H9 (cell line): ENCODE measurements at regions not wholly inside any gene's neighbourhood (a gene's known extent, or its start where the extent isn't known, plus 50 kb on each side); places are given as distances from the start of the nearest gene placed in this dataset.

ENCODE experiments used
- DNase-seq: peaks from one replicate; pipeline ENCODE4 v3.0.0-alpha.2; 2017
- H2AFZ ChIP-seq: one replicate; pipeline ENCODE4 v1.6.1; 2013; ENCODE audit warnings: mild to moderate bottlenecking, low read length, control low read depth, moderate library complexity
- H2AK5ac ChIP-seq: 2 replicates; pipeline ENCODE4 v1.6.1; 2013; ENCODE audit warnings: low read length, control low read depth, mixed read lengths; ENCODE audit not compliant: insufficient read length
- H2BK120ac ChIP-seq: one replicate; pipeline ENCODE4 v1.6.1; 2013; ENCODE audit warnings: low read depth, mild to moderate bottlenecking, low read length, control low read depth, inconsistent platforms; ENCODE audit not compliant: poor library complexity, severe bottlenecking
- H2BK12ac ChIP-seq: 2 replicates; pipeline ENCODE4 v1.6.1; 2013; ENCODE audit warnings: low read length, control low read depth, mixed read lengths, low read depth; ENCODE audit not compliant: insufficient read length
- H2BK15ac ChIP-seq: 2 replicates; pipeline ENCODE4 v1.6.1; 2013; ENCODE audit warnings: low read depth, low read length, control low read depth
- H2BK20ac ChIP-seq: one replicate; pipeline ENCODE4 v1.6.1; 2013; ENCODE audit warnings: low read depth, mild to moderate bottlenecking, low read length, control low read depth, inconsistent platforms; ENCODE audit not compliant: poor library complexity, severe bottlenecking
- H2BK5ac ChIP-seq: 2 replicates; pipeline ENCODE4 v1.6.1; 2013; ENCODE audit warnings: low read length, control low read depth, mixed read lengths; ENCODE audit not compliant: insufficient read length
- H3K14ac ChIP-seq: 2 replicates; pipeline ENCODE4 v1.6.1; 2013; ENCODE audit warnings: low read length, control low read depth; ENCODE audit not compliant: insufficient read depth
- H3K18ac ChIP-seq: 2 replicates; pipeline ENCODE4 v1.6.1; 2013; ENCODE audit warnings: low read depth, mild to moderate bottlenecking, mixed read lengths, low read length, control low read depth; ENCODE audit not compliant: insufficient read length
- H3K23ac ChIP-seq: 2 replicates; pipeline ENCODE4 v1.6.1; 2013; ENCODE audit warnings: low read length, control low read depth, mixed read lengths, low read depth; ENCODE audit not compliant: insufficient read length
- H3K23me2 ChIP-seq: 2 replicates; pipeline ENCODE4 v1.6.1; 2013; ENCODE audit warnings: low read depth, mild to moderate bottlenecking, mixed read lengths, low read length, control low read depth; ENCODE audit not compliant: insufficient read length, poor library complexity, severe bottlenecking
- H3K27ac ChIP-seq: 2 replicates; pipeline ENCODE4 v1.5.1; 2013; ENCODE audit warnings: low read length, control low read depth, mixed read lengths, low read depth; ENCODE audit not compliant: insufficient read length
- H3K27me3 ChIP-seq: 2 replicates; pipeline ENCODE4 v1.6.1; 2013; ENCODE audit warnings: low read length, control low read depth, inconsistent platforms; ENCODE audit not compliant: insufficient read depth
- H3K4ac ChIP-seq: 2 replicates; pipeline ENCODE4 v1.6.1; 2013; ENCODE audit warnings: low read depth, mild to moderate bottlenecking, control low read depth, inconsistent platforms, low read length, moderate library complexity
- H3K4me1 ChIP-seq: 2 replicates; pipeline ENCODE4 v1.6.1; 2013; ENCODE audit warnings: low read length, control low read depth, inconsistent platforms; ENCODE audit not compliant: insufficient read depth
- H3K4me2 ChIP-seq: 2 replicates; pipeline ENCODE4 v1.6.1; 2013; ENCODE audit warnings: low read length, control low read depth, mixed read lengths; ENCODE audit not compliant: insufficient read length, insufficient read depth
- H3K56ac ChIP-seq: 2 replicates; pipeline ENCODE4 v1.6.1; 2013; ENCODE audit warnings: low read depth, mild to moderate bottlenecking, mixed read lengths, low read length, control low read depth; ENCODE audit not compliant: insufficient read length
- H3K79me1 ChIP-seq: 2 replicates; pipeline ENCODE4 v1.6.1; 2013; ENCODE audit warnings: low read depth, mild to moderate bottlenecking, moderate library complexity, low read length, control low read depth, inconsistent platforms; ENCODE audit not compliant: insufficient read depth, poor library complexity, severe bottlenecking
- H3K79me2 ChIP-seq: 2 replicates; pipeline ENCODE4 v1.6.1; 2013; ENCODE audit warnings: low read length, control low read depth, inconsistent platforms; ENCODE audit not compliant: insufficient read depth
- H3K9ac ChIP-seq: 2 replicates; pipeline ENCODE4 v1.6.1; 2013; ENCODE audit warnings: low read length, control low read depth, mixed read lengths; ENCODE audit not compliant: insufficient read length; ENCODE audit errors: extremely low read depth
- H3K9me3 ChIP-seq: one replicate; pipeline ENCODE4 v1.6.1; 2013; ENCODE audit warnings: low read depth, low read length, inconsistent platforms; ENCODE audit not compliant: control insufficient read depth
- H3T11ph ChIP-seq: one replicate; pipeline ENCODE4 v1.6.1; 2013; ENCODE audit warnings: mild to moderate bottlenecking, low read length, control low read depth, inconsistent platforms
- H4K20me1 ChIP-seq: one replicate; pipeline ENCODE4 v1.6.1; 2013; ENCODE audit not compliant: control insufficient read depth, insufficient read length, insufficient read depth
- H4K5ac ChIP-seq: 2 replicates; pipeline ENCODE4 v1.6.1; 2013; ENCODE audit warnings: low read depth, mild to moderate bottlenecking, mixed read lengths, low read length, control low read depth; ENCODE audit not compliant: insufficient read length
- H4K8ac ChIP-seq: replicated peaks from 2 replicates; pipeline ENCODE4 v1.6.1; 2013; ENCODE audit warnings: low read length, control low read depth, mixed read lengths, low read depth; ENCODE audit not compliant: insufficient read length
- H4K91ac ChIP-seq: 2 replicates; pipeline ENCODE4 v1.6.1; 2013; ENCODE audit warnings: low read depth, mild to moderate bottlenecking, moderate library complexity, mixed read lengths, low read length, control low read depth; ENCODE audit not compliant: insufficient read length
- H3K27ac Mint-ChIP-seq, 3 experiments: 2 replicates in 2 of 3; 3 replicates in 1 of 3; pipeline ENCODE4 v1.8.0; 2020 to 2021; ENCODE audit warnings: mixed read lengths in 3 of 3, mild to moderate bottlenecking in 1 of 3, moderate library complexity in 1 of 3
- H3K27me3 Mint-ChIP-seq: 2 replicates; pipeline ENCODE4 v1.8.0; 2021; ENCODE audit warnings: low read depth, mild to moderate bottlenecking, moderate library complexity, mixed read lengths
- H3K36me3 Mint-ChIP-seq, 3 experiments: 2 replicates in 2 of 3; 3 replicates in 1 of 3; pipeline ENCODE4 v1.8.0; 2020 to 2021; ENCODE audit warnings: low read depth in 3 of 3, mixed read lengths in 3 of 3; ENCODE audit not compliant: insufficient read depth in 1 of 3
- H3K4me1 Mint-ChIP-seq, 2 experiments: 2 replicates each; pipeline ENCODE4 v1.8.0; 2020; ENCODE audit warnings: mixed read lengths in 2 of 2
- H3K4me3 Mint-ChIP-seq, 2 experiments: 2 replicates in 1 of 2; 3 replicates in 1 of 2; pipeline ENCODE4 v1.8.0; 2020 to 2021; ENCODE audit warnings: mild to moderate bottlenecking in 2 of 2, mixed read lengths in 2 of 2, moderate library complexity in 1 of 2
- H3K9me3 Mint-ChIP-seq, 2 experiments: 2 replicates in 1 of 2; 3 replicates in 1 of 2; pipeline ENCODE4 v1.8.0; 2020; ENCODE audit warnings: mild to moderate bottlenecking in 2 of 2, mixed read lengths in 2 of 2, moderate library complexity in 1 of 2
- TF ChIP-seq, protein P1 (sequence below): fragments of 200-600 bp; sonication (generic); conservative IDR thresholded peaks from 3 replicates; pipeline ENCODE4 v1.8.0; 2021; ENCODE audit warnings: antibody characterized with exemption, mild to moderate bottlenecking

DNA sequence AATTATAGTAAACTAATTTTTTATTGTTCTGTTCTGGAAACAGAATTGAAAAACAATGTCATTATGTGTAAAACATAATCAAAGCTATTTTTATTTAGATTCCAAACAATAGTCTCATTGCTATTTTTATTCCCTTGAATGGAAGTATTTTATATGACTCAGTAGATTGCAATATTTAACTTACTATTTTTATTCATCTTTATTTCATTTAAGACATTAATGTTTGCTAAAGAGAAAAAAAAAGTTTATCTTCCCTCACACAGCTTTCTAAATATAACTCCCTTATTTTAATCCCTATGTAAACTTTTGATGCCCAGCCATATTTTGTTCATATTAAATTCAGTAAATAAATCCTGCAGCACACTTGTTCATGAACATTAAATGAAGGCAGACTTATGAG lies 622.4 kb downstream of the SLC6A15 start:
- no peaks in the 10 kb centered on the region for H3K79me1 ChIP-seq

More for the DNA sequence above, 622.4 kb downstream of the SLC6A15 start:
- no peak overlapping the region for H3K4me3 Mint-ChIP-seq
- H3K18ac ChIP-seq, result no peak overlapping the region
- H4K91ac ChIP-seq, result no peak overlapping the region
- no peak overlapping the region for H3K14ac ChIP-seq
- no peak overlapping the region for H3T11ph ChIP-seq
- no peaks in the 10 kb centered on the region for H3K36me3 Mint-ChIP-seq
- H3K23me2 ChIP-seq, result no peaks in the 10 kb centered on the region
- no peak overlapping the region for H2BK120ac ChIP-seq
- no peak overlapping the region for H4K8ac ChIP-seq
- H2BK5ac ChIP-seq, result no peak overlapping the region
- H4K5ac ChIP-seq, result no peak overlapping the region
- H3K27ac Mint-ChIP-seq, result no peak overlapping the region
- no peaks in the 10 kb centered on the region for H3K9me3 ChIP-seq
- no peak overlapping the region for H3K56ac ChIP-seq
- H3K23ac ChIP-seq, result no peak overlapping the region
- H3K27me3 ChIP-seq, result no peaks in the 10 kb centered on the region
- no peak overlapping the region for H3K27ac ChIP-seq
- no peaks in the 10 kb centered on the region for H4K20me1 ChIP-seq
- H2BK12ac ChIP-seq, result no peak overlapping the region
- no peaks in the 10 kb centered on the region for H3K4me1 ChIP-seq
- H2BK15ac ChIP-seq, result no peak overlapping the region
- H3K4ac ChIP-seq, result no peak overlapping the region
- no peaks in the 10 kb centered on the region for H3K4me1 Mint-ChIP-seq
- H2AK5ac ChIP-seq, result no peak overlapping the region
- H3K9ac ChIP-seq, result no peak overlapping the region
- no peak overlapping the region for H2AFZ ChIP-seq
- H2BK20ac ChIP-seq, result no peak overlapping the region
- TF ChIP-seq, protein P1, sequence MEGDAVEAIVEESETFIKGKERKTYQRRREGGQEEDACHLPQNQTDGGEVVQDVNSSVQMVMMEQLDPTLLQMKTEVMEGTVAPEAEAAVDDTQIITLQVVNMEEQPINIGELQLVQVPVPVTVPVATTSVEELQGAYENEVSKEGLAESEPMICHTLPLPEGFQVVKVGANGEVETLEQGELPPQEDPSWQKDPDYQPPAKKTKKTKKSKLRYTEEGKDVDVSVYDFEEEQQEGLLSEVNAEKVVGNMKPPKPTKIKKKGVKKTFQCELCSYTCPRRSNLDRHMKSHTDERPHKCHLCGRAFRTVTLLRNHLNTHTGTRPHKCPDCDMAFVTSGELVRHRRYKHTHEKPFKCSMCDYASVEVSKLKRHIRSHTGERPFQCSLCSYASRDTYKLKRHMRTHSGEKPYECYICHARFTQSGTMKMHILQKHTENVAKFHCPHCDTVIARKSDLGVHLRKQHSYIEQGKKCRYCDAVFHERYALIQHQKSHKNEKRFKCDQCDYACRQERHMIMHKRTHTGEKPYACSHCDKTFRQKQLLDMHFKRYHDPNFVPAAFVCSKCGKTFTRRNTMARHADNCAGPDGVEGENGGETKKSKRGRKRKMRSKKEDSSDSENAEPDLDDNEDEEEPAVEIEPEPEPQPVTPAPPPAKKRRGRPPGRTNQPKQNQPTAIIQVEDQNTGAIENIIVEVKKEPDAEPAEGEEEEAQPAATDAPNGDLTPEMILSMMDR, result no peak
- H3K79me2 ChIP-seq, result no peaks in the 10 kb centered on the region
- no peak overlapping the region for H3K4me2 ChIP-seq
- no peak for DNase-seq
- H3K9me3 Mint-ChIP-seq, result no peaks in the 10 kb centered on the region
- H3K27me3 Mint-ChIP-seq, result no peaks in the 10 kb centered on the region
